ENCODE measurements at regions not wholly inside any gene's neighbourhood (a gene's known extent, or its start where the extent isn't known, plus 50 kb on each side); places are given as distances from the start of the nearest gene placed in this dataset.

- Histone ChIP-seq H3K27ac (ENCODE audit: low read depth in 1 of 2, low read length in 2 of 2) (no peak overlapping the region), H3K4me1 (ENCODE audit: control insufficient read depth in 4 of 4, insufficient read depth in 4 of 4, low read length in 3 of 4) (no peaks in the 10 kb centered on the region), H3K4me3 (ENCODE audit: low read depth in 1 of 3, low read length in 3 of 3) (no peak overlapping the region), H3K27me3 (ENCODE audit: control insufficient read depth in 4 of 4, insufficient read depth in 4 of 4, low read length in 3 of 4) (no peaks in the 10 kb centered on the region), H3K9me3 (ENCODE audit: control insufficient read depth in 4 of 4, low read length in 3 of 4) (no peaks in the 10 kb centered on the region), H3K9ac (ENCODE audit: low read depth in 1 of 2, low read length in 2 of 2) (no peak overlapping the region), H3K36me3 (ENCODE audit: control insufficient read depth in 4 of 4, insufficient read depth in 3 of 4, low read depth in 1 of 4, low read length in 3 of 4) (no peaks in the 10 kb centered on the region)
- WGBS = 37% methylated on average over 3 of the region's 3 CpGs
- TF ChIP-seq SP1 (IDR thresholded peaks at IDR 0.05) (no peak), HNF4G (IDR thresholded peaks at IDR 0.05) (no peak), CTCF (IDR thresholded peaks at IDR 0.05; ENCODE audit: low read depth, low read length, missing input control) (no peak), NR2F2 (IDR thresholded peaks at IDR 0.05) (no peak), TAF1 (conservative IDR thresholded peaks at IDR 0.05) (no peak), ZBTB33 (IDR thresholded peaks at IDR 0.05) (no peak), FOXA1 (IDR thresholded peaks at IDR 0.05) (no peak), RAD21 (IDR thresholded peaks at IDR 0.05) (no peak), YY1 (IDR thresholded peaks at IDR 0.05) (no peak), FOXA2 (IDR thresholded peaks at IDR 0.05) (no peak), MAX (IDR thresholded peaks at IDR 0.05) (no peak), RXRA (IDR thresholded peaks at IDR 0.05) (no peak)
- DNase-seq (ENCODE audit: low spot score) = no peak
Measured at GRCh38 chr1:69504730-69505252, 62.9 kb upstream of the LRRC7 start.

GRCh38 chr1:69506311-69506710, 61.4 kb upstream of the LRRC7 start:
- TF ChIP-seq HNF4G (IDR thresholded peaks at IDR 0.05) = no peak
- TF ChIP-seq ZBTB33 (IDR thresholded peaks at IDR 0.05) = no peak
- no peak for TF ChIP-seq RAD21 (IDR thresholded peaks at IDR 0.05)
- no peak for TF ChIP-seq REST (IDR thresholded peaks at IDR 0.05)
- no peak for TF ChIP-seq TAF1 (conservative IDR thresholded peaks at IDR 0.05)
- TF ChIP-seq RXRA (IDR thresholded peaks at IDR 0.05) = no peak
- no peak for TF ChIP-seq FOXA2 (IDR thresholded peaks at IDR 0.05)
- no peak for TF ChIP-seq YY1 (IDR thresholded peaks at IDR 0.05)
- no peak for TF ChIP-seq SP1 (IDR thresholded peaks at IDR 0.05)
- no peak for TF ChIP-seq CTCF (IDR thresholded peaks at IDR 0.05; ENCODE audit: low read depth, low read length, missing input control)
- TF ChIP-seq HNF4A (conservative IDR thresholded peaks at IDR 0.05) = no peak
- TF ChIP-seq ATF3 (IDR thresholded peaks at IDR 0.05) = no peak
- TF ChIP-seq EGR1 (IDR thresholded peaks at IDR 0.05; ENCODE audit: low read depth in 2 of 2) = no peak
- TF ChIP-seq MAX (IDR thresholded peaks at IDR 0.05) = no peak
- 87% methylated on average over 2 of the region's 2 CpGs for WGBS
- DNase-seq (ENCODE audit: low spot score) = no peak

More at GRCh38 chr1:69506311-69506710, 61.4 kb upstream of the LRRC7 start:
- H3K27ac ChIP-seq (ENCODE audit: low read depth in 1 of 2, low read length in 2 of 2) = no peak overlapping the region
- no peaks in the 10 kb centered on the region for H3K4me1 ChIP-seq (ENCODE audit: control insufficient read depth in 4 of 4, insufficient read depth in 4 of 4, low read length in 3 of 4)
- no peak overlapping the region for H3K4me3 ChIP-seq (ENCODE audit: low read depth in 1 of 3, low read length in 3 of 3)
- no peaks in the 10 kb centered on the region for H3K36me3 ChIP-seq (ENCODE audit: control insufficient read depth in 4 of 4, insufficient read depth in 3 of 4, low read depth in 1 of 4, low read length in 3 of 4)
- H3K27me3 ChIP-seq (ENCODE audit: control insufficient read depth in 4 of 4, insufficient read depth in 4 of 4, low read length in 3 of 4) = no peaks in the 10 kb centered on the region
- H3K9me3 ChIP-seq (ENCODE audit: control insufficient read depth in 4 of 4, low read length in 3 of 4) = no peaks in the 10 kb centered on the region
- H3K9ac ChIP-seq (ENCODE audit: low read depth in 1 of 2, low read length in 2 of 2) = no peak overlapping the region
